HG03095 (cell line): ENCODE measurements at regions not wholly inside any gene's neighbourhood (a gene's known extent, or its start where the extent isn't known, plus 50 kb on each side); places are given as distances from the start of the nearest gene placed in this dataset.
"Not testable (repeated sequence)": the region's sequence is repeated elsewhere in the genome, so short reads cannot be mapped to it uniquely, and the experiment has no call there.

Experiments
- ATAC-seq: cut with Tn5 transposase; IDR thresholded peaks from one replicate; pipeline ENCODE4 v1.9.1; 2021; ENCODE audit warnings: moderate library complexity; ENCODE audit not compliant: unreplicated experiment

- no peak for ATAC-seq
Observed at GRCh38 chr1:213572912-213573647, 414.7 kb upstream of the PROX1 start.

GRCh38 chr1:213573648-213574009 is 414.1 kb upstream of the PROX1 start:
- no peak for ATAC-seq

GRCh38 chr1:213582976-213583567 is 404.7 kb upstream of the PROX1 start:
- ATAC-seq = no peak

- ATAC-seq = no peak
Observed at GRCh38 chr1:213584272-213584671, 403.5 kb upstream of the PROX1 start.

- no peak for ATAC-seq
Observed at GRCh38 chr1:213585402-213585801, 402.4 kb upstream of the PROX1 start.

- ATAC-seq = no peak
Observed at GRCh38 chr1:213585959-213586586, 401.7 kb upstream of the PROX1 start.

- ATAC-seq = no peak
Observed at GRCh38 chr1:213586587-213586972, 401.2 kb upstream of the PROX1 start.

- no peak for ATAC-seq
Observed at GRCh38 chr1:213596729-213597128, 391.0 kb upstream of the PROX1 start.

GRCh38 chr1:213598263-213598662 is 389.5 kb upstream of the PROX1 start:
- no peak for ATAC-seq

GRCh38 chr1:213600879-213601278 is 386.9 kb upstream of the PROX1 start:
- no peak for ATAC-seq

GRCh38 chr1:213601705-213602104 is 386.1 kb upstream of the PROX1 start:
- ATAC-seq = not testable (repeated sequence)

GRCh38 chr1:213602796-213603486 is 384.8 kb upstream of the PROX1 start:
- ATAC-seq = no peak

GRCh38 chr1:213604477-213604876 is 383.3 kb upstream of the PROX1 start:
- no peak for ATAC-seq

- ATAC-seq = no peak
Observed at GRCh38 chr1:213605732-213606131, 382.0 kb upstream of the PROX1 start.

- ATAC-seq = no peak
Observed at GRCh38 chr1:213606252-213606820, 381.4 kb upstream of the PROX1 start.

- no peak for ATAC-seq
Observed at GRCh38 chr1:213613549-213613948, 374.2 kb upstream of the PROX1 start.

- ATAC-seq = no peak
Observed at GRCh38 chr1:213615226-213615916, 372.4 kb upstream of the PROX1 start.

- no peak for ATAC-seq
Observed at GRCh38 chr1:213617133-213617532, 370.6 kb upstream of the PROX1 start.

- no peak for ATAC-seq
Observed at GRCh38 chr1:213618094-213618493, 369.7 kb upstream of the PROX1 start.

GRCh38 chr1:213619026-213619425 is 368.7 kb upstream of the PROX1 start:
- no peak for ATAC-seq

- no peak for ATAC-seq
Observed at GRCh38 chr1:213621077-213621476, 366.7 kb upstream of the PROX1 start.
